Natural killer cell treated with Interleukin-12 subunit alpha and Interleukin-12 subunit beta and Interleukin-15 and Interleukin-18, amount 100 ng/mL, for 72 hours (primary cell): ENCODE measurements at regions not wholly inside any gene's neighbourhood (a gene's known extent, or its start where the extent isn't known, plus 50 kb on each side); places are given as distances from the start of the nearest gene placed in this dataset.

Source experiments
- ATAC-seq, 2 donors: fragments of 150-1000 bp; cut with Tn5 transposase in 1 of 2; sonication (Bioruptor Pico), chemical (Tn5 transposase) in 1 of 2; 2 replicates each; pipeline ENCODE4 v1.10.0; 2021
- DNase-seq: peaks from one replicate; pipeline ENCODE4 v3.0.0; 2022; ENCODE audit warnings: low spot score
- H3K27ac Mint-ChIP-seq, 2 donors: 1 replicate in 1 of 2; 2 replicates in 1 of 2; pipeline ENCODE4 v1.8.0; 2022; ENCODE audit warnings: mixed read lengths in 2 of 2, mild to moderate bottlenecking in 1 of 2, moderate library complexity in 1 of 2
- H3K27me3 Mint-ChIP-seq, 2 donors: 1 replicate in 1 of 2; 2 replicates in 1 of 2; pipeline ENCODE4 v1.8.0; 2022; ENCODE audit warnings: mixed read lengths in 2 of 2
- H3K36me3 Mint-ChIP-seq: one replicate; pipeline ENCODE4 v1.8.0; 2022; ENCODE audit warnings: mixed read lengths
- H3K4me1 Mint-ChIP-seq, 2 donors: 1 replicate in 1 of 2; 2 replicates in 1 of 2; pipeline ENCODE4 v1.8.0; 2022; ENCODE audit warnings: low read depth in 2 of 2, mixed read lengths in 2 of 2, mild to moderate bottlenecking in 1 of 2
- H3K4me3 Mint-ChIP-seq: one replicate; pipeline ENCODE4 v1.8.0; 2022; ENCODE audit warnings: mixed read lengths
- H3K9me3 Mint-ChIP-seq: 2 replicates; pipeline ENCODE4 v1.8.0; 2022; ENCODE audit warnings: mixed read lengths

DNA sequence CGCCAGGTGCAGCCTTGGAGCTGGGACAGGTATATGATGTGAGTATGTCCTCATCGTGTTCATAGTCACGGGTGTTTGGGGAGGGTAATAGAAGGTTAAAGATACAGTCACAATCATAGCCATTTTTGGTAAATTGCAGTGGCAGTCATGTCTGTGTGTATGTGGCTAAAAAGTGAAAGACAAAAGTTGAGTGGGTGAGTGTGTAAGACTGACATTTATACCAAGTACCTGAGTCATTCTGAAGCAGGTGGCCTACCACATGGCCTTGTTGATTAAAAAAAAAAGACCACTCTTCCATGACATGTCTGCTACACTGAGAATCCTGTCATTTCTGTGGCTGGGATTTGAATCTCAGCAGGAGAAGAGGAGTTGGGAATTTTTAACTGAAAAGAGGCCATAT, 181.9 kb downstream of the SCP2D1 start:
- no peak for ATAC-seq
- peaks cover 2 to 5% of the 10 kb centered on the region in 2 donors for H3K27me3 Mint-ChIP-seq
- no peak overlapping the region for H3K27ac Mint-ChIP-seq

GRCh38 chr20:18999086-18999485, 185.5 kb downstream of the SCP2D1 start:
- ATAC-seq (no peak), DNase-seq (no peak)
- Mint-ChIP-seq H3K27me3 (peaks cover 0 to 3% of the 10 kb centered on the region in 2 donors), H3K27ac (no peak overlapping the region), H3K4me3 (no peak overlapping the region), H3K36me3 (no peaks in the 10 kb centered on the region), H3K9me3 (no peaks in the 10 kb centered on the region), H3K4me1 (no peaks in the 10 kb centered on the region)

More for the DNA sequence above, 181.9 kb downstream of the SCP2D1 start:
- Mint-ChIP-seq H3K36me3 (no peaks in the 10 kb centered on the region), H3K4me3 (no peak overlapping the region), H3K4me1 (no peaks in the 10 kb centered on the region), H3K9me3 (peaks cover 5% of the 10 kb centered on the region)
- no peak for DNase-seq

GRCh38 chr20:19000078-19000477, 186.5 kb downstream of the SCP2D1 start:
- no peak overlapping the region for H3K27ac Mint-ChIP-seq
- ATAC-seq (no peak), DNase-seq (no peak)
- no peaks in the 10 kb centered on the region for H3K4me1 Mint-ChIP-seq
- no peaks in the 10 kb centered on the region for H3K9me3 Mint-ChIP-seq
- peaks cover 0 to 4% of the 10 kb centered on the region in 2 donors for H3K27me3 Mint-ChIP-seq
- H3K4me3 Mint-ChIP-seq, result no peak overlapping the region
- no peaks in the 10 kb centered on the region for H3K36me3 Mint-ChIP-seq

DNA sequence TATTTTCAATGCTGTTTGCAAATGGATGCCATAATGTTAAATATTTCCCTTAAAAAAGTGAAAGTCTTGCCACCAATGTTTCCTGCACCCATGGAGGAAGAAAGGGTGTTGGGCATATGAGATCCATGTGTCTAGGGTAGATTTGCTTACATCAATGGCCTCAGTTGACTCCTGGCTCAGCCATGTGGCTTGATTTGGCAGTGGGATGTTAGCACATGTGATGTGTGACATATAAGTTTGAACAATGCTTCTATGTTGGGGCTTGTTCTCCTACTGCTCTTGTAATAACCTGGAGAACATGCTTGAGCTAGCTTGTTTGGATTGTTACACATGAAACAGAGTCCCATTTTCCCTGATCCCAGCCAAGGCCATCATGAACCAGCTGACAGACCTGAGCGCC, 187.6 kb downstream of the SCP2D1 start:
- Mint-ChIP-seq H3K4me3 (no peak overlapping the region), H3K36me3 (no peaks in the 10 kb centered on the region), H3K27me3 (peaks cover 0 to 4% of the 10 kb centered on the region in 2 donors), H3K9me3 (no peaks in the 10 kb centered on the region), H3K4me1 (no peaks in the 10 kb centered on the region), H3K27ac (no peak overlapping the region)
- ATAC-seq (no peak), DNase-seq (no peak)

GRCh38 chr20:19003366-19004336, 190.1 kb downstream of the SCP2D1 start:
- ATAC-seq, result no peak
- H3K4me3 Mint-ChIP-seq, result no peak overlapping the region
- H3K4me1 Mint-ChIP-seq, result no peaks in the 10 kb centered on the region
- H3K27ac Mint-ChIP-seq, result no peak overlapping the region
- no peaks in the 10 kb centered on the region for H3K36me3 Mint-ChIP-seq
- no peak for DNase-seq
- H3K9me3 Mint-ChIP-seq, result no peaks in the 10 kb centered on the region
- H3K27me3 Mint-ChIP-seq, result peaks cover 7% of the 10 kb centered on the region in 2 donors

DNA sequence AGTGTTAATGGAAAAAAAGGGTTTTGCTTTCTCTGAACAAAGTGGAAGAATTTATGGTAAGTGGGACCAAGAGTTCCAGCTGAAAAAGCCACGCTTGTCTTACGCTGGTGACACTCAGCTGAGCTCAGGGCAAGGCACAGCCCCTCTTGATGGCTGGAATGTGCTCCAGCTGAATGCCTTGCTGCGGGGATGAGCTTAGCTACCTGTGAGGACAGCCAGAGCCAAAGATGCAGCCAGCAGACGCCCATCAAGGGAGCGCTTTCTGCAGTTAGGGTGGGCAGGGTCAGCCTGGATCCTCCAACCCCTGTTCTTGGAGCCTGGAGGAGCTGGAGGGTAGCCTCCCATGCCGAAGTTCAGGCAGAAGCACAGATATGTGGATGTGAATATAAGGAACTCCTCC, 191.4 kb downstream of the SCP2D1 start:
- DNase-seq (no peak), ATAC-seq (no peak)
- Mint-ChIP-seq H3K4me1 (no peaks in the 10 kb centered on the region), H3K36me3 (no peaks in the 10 kb centered on the region), H3K9me3 (no peaks in the 10 kb centered on the region), H3K27ac (no peak overlapping the region), H3K27me3 (peaks cover 7% of the 10 kb centered on the region in 2 donors), H3K4me3 (no peak overlapping the region)

GRCh38 chr20:19008497-19008896, 194.9 kb downstream of the SCP2D1 start:
- ATAC-seq, result no peak
- DNase-seq, result no peak
- Mint-ChIP-seq H3K36me3 (no peaks in the 10 kb centered on the region), H3K4me1 (no peaks in the 10 kb centered on the region), H3K9me3 (no peaks in the 10 kb centered on the region), H3K4me3 (no peak overlapping the region), H3K27me3 (peaks cover 10 to 13% of the 10 kb centered on the region in 2 donors), H3K27ac (no peak overlapping the region)

GRCh38 chr20:19009081-19009688, 195.6 kb downstream of the SCP2D1 start:
- no peak overlapping the region for H3K27ac Mint-ChIP-seq
- no peaks in the 10 kb centered on the region for H3K4me1 Mint-ChIP-seq
- DNase-seq, result no peak
- no peak for ATAC-seq
- H3K36me3 Mint-ChIP-seq, result no peaks in the 10 kb centered on the region
- peaks cover 8 to 13% of the 10 kb centered on the region in 2 donors for H3K27me3 Mint-ChIP-seq
- no peaks in the 10 kb centered on the region for H3K9me3 Mint-ChIP-seq
- no peak overlapping the region for H3K4me3 Mint-ChIP-seq

GRCh38 chr20:19012676-19013075, 199.1 kb downstream of the SCP2D1 start:
- Mint-ChIP-seq H3K27ac (no peak overlapping the region), H3K9me3 (no peaks in the 10 kb centered on the region)
- ATAC-seq, result no peak

GRCh38 chr20:19013907-19014306, 198.5 kb upstream of the SLC24A3 start:
- no peaks in the 10 kb centered on the region for H3K9me3 Mint-ChIP-seq
- peaks cover 3 to 6% of the 10 kb centered on the region in 2 donors for H3K27me3 Mint-ChIP-seq
- no peaks in the 10 kb centered on the region for H3K4me1 Mint-ChIP-seq
- H3K36me3 Mint-ChIP-seq, result no peaks in the 10 kb centered on the region
- H3K4me3 Mint-ChIP-seq, result no peak overlapping the region
- no peak for ATAC-seq
- H3K27ac Mint-ChIP-seq, result no peak overlapping the region
- DNase-seq, result no peak

More at GRCh38 chr20:19012676-19013075, 199.1 kb downstream of the SCP2D1 start:
- peaks cover 3 to 6% of the 10 kb centered on the region in 2 donors for H3K27me3 Mint-ChIP-seq
- H3K36me3 Mint-ChIP-seq, result no peaks in the 10 kb centered on the region
- no peak overlapping the region for H3K4me3 Mint-ChIP-seq
- H3K4me1 Mint-ChIP-seq, result no peaks in the 10 kb centered on the region
- DNase-seq, result no peak

DNA sequence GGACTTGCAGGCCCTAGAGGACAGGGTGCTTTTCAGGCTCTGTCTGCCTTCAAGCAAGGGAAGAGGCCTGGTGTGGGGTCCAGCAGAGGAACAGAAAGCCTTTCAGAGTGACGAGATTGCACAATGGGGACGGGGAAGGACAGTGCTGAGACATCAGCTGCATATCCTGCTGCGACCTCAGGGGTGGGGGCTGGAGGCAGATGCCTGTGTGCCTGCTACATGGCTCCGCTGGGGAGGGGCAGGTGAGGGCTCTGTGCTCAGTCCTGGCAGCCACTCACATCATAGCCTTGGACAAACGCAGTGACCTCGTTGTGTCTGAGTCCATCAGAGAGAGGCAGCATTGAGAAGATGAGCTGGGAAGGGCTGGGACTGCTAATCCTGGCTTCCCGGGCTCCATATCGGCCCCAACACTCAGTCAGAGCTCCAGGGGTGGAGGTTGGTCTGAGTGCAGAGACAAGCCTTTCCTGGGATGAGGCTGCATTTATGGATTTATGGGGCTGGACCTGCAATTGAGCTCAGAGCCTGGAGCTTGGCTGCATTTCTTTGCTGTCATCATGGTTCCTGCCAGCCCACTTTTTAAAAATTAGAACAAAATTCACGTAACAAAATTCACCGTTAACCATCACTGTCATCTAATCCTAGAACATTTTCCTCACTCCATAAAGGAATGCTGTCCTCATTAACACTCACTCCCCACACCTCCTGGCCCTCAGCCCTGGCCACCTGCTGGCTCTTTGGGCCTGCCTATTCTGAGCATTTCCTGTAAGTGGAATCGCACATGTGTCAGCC, 196.9 kb upstream of the SLC24A3 start:
- ATAC-seq, result no peak
- Mint-ChIP-seq H3K27me3 (peaks cover 0 to under 1% of the 10 kb centered on the region in 2 donors), H3K27ac (no peak overlapping the region), H3K36me3 (no peaks in the 10 kb centered on the region), H3K9me3 (no peaks in the 10 kb centered on the region), H3K4me1 (no peaks in the 10 kb centered on the region), H3K4me3 (no peak overlapping the region)
- no peak for DNase-seq

GRCh38 chr20:19016140-19016497, 196.3 kb upstream of the SLC24A3 start:
- DNase-seq (no peak), ATAC-seq (no peak)
- no peak overlapping the region for H3K27ac Mint-ChIP-seq
- H3K36me3 Mint-ChIP-seq, result no peaks in the 10 kb centered on the region
- no peaks in the 10 kb centered on the region for H3K27me3 Mint-ChIP-seq
- no peak overlapping the region for H3K4me3 Mint-ChIP-seq
- no peaks in the 10 kb centered on the region for H3K4me1 Mint-ChIP-seq
- H3K9me3 Mint-ChIP-seq, result no peaks in the 10 kb centered on the region

DNA sequence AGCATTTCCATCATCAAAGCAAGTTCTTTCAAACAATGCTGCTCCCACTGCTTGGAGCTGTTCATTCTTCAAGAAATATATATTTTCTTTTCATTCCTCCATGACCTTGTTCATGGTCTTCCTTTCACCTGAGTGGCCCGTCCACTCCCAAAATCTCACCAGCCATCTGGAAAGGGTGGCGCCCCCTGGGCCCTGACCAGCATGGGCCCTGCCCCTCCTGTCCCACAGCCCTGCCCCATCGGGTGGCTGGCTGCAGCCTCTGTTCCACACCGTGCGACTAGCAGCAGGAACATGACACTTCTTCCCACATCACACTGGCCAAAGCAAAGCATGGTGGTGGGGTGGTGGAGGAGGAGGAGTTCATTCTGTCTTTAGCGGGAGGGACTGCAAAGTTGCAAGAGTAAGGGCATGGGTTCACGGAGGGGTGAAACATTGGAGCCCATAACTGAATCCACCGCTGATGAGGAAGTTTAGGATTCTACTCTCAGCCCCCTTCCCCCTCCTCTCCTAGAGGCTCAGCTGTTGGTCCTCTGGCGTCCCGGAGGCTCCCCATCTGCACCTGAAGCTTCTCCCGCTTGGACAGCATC, 195.2 kb upstream of the SLC24A3 start:
- no peaks in the 10 kb centered on the region for H3K27me3 Mint-ChIP-seq
- no peak overlapping the region for H3K4me3 Mint-ChIP-seq
- no peaks in the 10 kb centered on the region for H3K4me1 Mint-ChIP-seq
- no peaks in the 10 kb centered on the region for H3K9me3 Mint-ChIP-seq
- H3K36me3 Mint-ChIP-seq, result no peaks in the 10 kb centered on the region
- DNase-seq (no peak), ATAC-seq (no peak)
- no peak overlapping the region for H3K27ac Mint-ChIP-seq
